ENCODE measurements at regions not wholly inside any gene's neighbourhood (a gene's known extent, or its start where the extent isn't known, plus 50 kb on each side); places are given as distances from the start of the nearest gene placed in this dataset.

- Histone ChIP-seq H3K36me3 (ENCODE audit: insufficient read depth, low read length) (no peaks in the 10 kb centered on the region), H3K4me1 (ENCODE audit: insufficient read depth, low read length, severe bottlenecking) (no peaks in the 10 kb centered on the region)
- TF ChIP-seq EZH2 (IDR thresholded peaks at IDR 0.05; ENCODE audit: borderline replicate concordance, low read length) (no peak), CTCF (IDR thresholded peaks at IDR 0.05; ENCODE audit: low read length) (no peak)
Measured at GRCh38 chr2:220240641-220241040, 613.2 kb downstream of the SLC4A3 start.

GRCh38 chr2:220241423-220241822 is 614.0 kb downstream of the SLC4A3 start:
- no peaks in the 10 kb centered on the region for H4K20me1 ChIP-seq (ENCODE audit: insufficient read depth, low read length)
- H3K4me3 ChIP-seq (ENCODE audit: low read depth, low read length, poor library complexity, severe bottlenecking): no peak overlapping the region
- H3K9me2 ChIP-seq (ENCODE audit: low read depth, low read length): no peaks in the 10 kb centered on the region
- TF ChIP-seq CTCF (IDR thresholded peaks at IDR 0.05; ENCODE audit: low read length) (no peak), EZH2 (IDR thresholded peaks at IDR 0.05; ENCODE audit: borderline replicate concordance, low read length) (no peak)
- no peaks in the 10 kb centered on the region for H3K36me3 ChIP-seq (ENCODE audit: insufficient read depth, low read length)
- no peak overlapping the region for H2AFZ ChIP-seq (ENCODE audit: low read length)
- H3K9me3 ChIP-seq (ENCODE audit: low read length): no peaks in the 10 kb centered on the region
- no peak overlapping the region for H3K27ac ChIP-seq (ENCODE audit: low read depth, low read length, poor library complexity, severe bottlenecking)
- no peaks in the 10 kb centered on the region for H3K79me2 ChIP-seq (ENCODE audit: insufficient read depth, low read length)
- no peaks in the 10 kb centered on the region for H3F3A ChIP-seq (ENCODE audit: insufficient read depth, low read length)
- no peak overlapping the region for H3K9ac ChIP-seq (ENCODE audit: low read length)
- H3K27me3 ChIP-seq (ENCODE audit: insufficient read depth, low read length): no peaks in the 10 kb centered on the region
- no peak overlapping the region for H3K4me2 ChIP-seq (ENCODE audit: low read length)
- H3K4me1 ChIP-seq (ENCODE audit: insufficient read depth, low read length, severe bottlenecking): no peaks in the 10 kb centered on the region

More at GRCh38 chr2:220240641-220241040, 613.2 kb downstream of the SLC4A3 start:
- Histone ChIP-seq H3K9ac (ENCODE audit: low read length) (no peak overlapping the region), H3K4me3 (ENCODE audit: low read depth, low read length, poor library complexity, severe bottlenecking) (no peak overlapping the region), H3K79me2 (ENCODE audit: insufficient read depth, low read length) (no peaks in the 10 kb centered on the region), H3K4me2 (ENCODE audit: low read length) (no peak overlapping the region), H3K27ac (ENCODE audit: low read depth, low read length, poor library complexity, severe bottlenecking) (no peak overlapping the region), H3K9me3 (ENCODE audit: low read length) (no peaks in the 10 kb centered on the region), H4K20me1 (ENCODE audit: insufficient read depth, low read length) (no peaks in the 10 kb centered on the region), H3F3A (ENCODE audit: insufficient read depth, low read length) (no peaks in the 10 kb centered on the region), H2AFZ (ENCODE audit: low read length) (no peak overlapping the region), H3K27me3 (ENCODE audit: insufficient read depth, low read length) (no peaks in the 10 kb centered on the region), H3K9me2 (ENCODE audit: low read depth, low read length) (no peaks in the 10 kb centered on the region)

- TF ChIP-seq CTCF (IDR thresholded peaks at IDR 0.05; ENCODE audit: low read length) (no peak), EZH2 (IDR thresholded peaks at IDR 0.05; ENCODE audit: borderline replicate concordance, low read length) (no peak)
- H3K79me2 ChIP-seq (ENCODE audit: insufficient read depth, low read length): no peaks in the 10 kb centered on the region
- H3K9me3 ChIP-seq (ENCODE audit: low read length): no peaks in the 10 kb centered on the region
- H4K20me1 ChIP-seq (ENCODE audit: insufficient read depth, low read length): no peaks in the 10 kb centered on the region
- no peak overlapping the region for H2AFZ ChIP-seq (ENCODE audit: low read length)
- no peaks in the 10 kb centered on the region for H3K36me3 ChIP-seq (ENCODE audit: insufficient read depth, low read length)
- H3K4me3 ChIP-seq (ENCODE audit: low read depth, low read length, poor library complexity, severe bottlenecking): no peak overlapping the region
- no peaks in the 10 kb centered on the region for H3K27me3 ChIP-seq (ENCODE audit: insufficient read depth, low read length)
- H3K4me2 ChIP-seq (ENCODE audit: low read length): no peak overlapping the region
- H3K27ac ChIP-seq (ENCODE audit: low read depth, low read length, poor library complexity, severe bottlenecking): no peak overlapping the region
- H3F3A ChIP-seq (ENCODE audit: insufficient read depth, low read length): no peaks in the 10 kb centered on the region
- H3K9me2 ChIP-seq (ENCODE audit: low read depth, low read length): no peaks in the 10 kb centered on the region
- no peaks in the 10 kb centered on the region for H3K4me1 ChIP-seq (ENCODE audit: insufficient read depth, low read length, severe bottlenecking)
- H3K9ac ChIP-seq (ENCODE audit: low read length): no peak overlapping the region
Measured at GRCh38 chr2:220243571-220243970, 616.1 kb downstream of the SLC4A3 start.

Measured in OCI-LY1 (cell line).